H9 (cell line): ENCODE measurements at regions not wholly inside any gene's neighbourhood (a gene's known extent, or its start where the extent isn't known, plus 50 kb on each side); places are given as distances from the start of the nearest gene placed in this dataset.

Experiments
- DNase-seq: peaks from one replicate; pipeline ENCODE4 v3.0.0-alpha.2; 2017
- H2AFZ ChIP-seq: one replicate; pipeline ENCODE4 v1.6.1; 2013; ENCODE audit warnings: mild to moderate bottlenecking, low read length, control low read depth, moderate library complexity
- H2AK5ac ChIP-seq: 2 replicates; pipeline ENCODE4 v1.6.1; 2013; ENCODE audit warnings: low read length, control low read depth, mixed read lengths; ENCODE audit not compliant: insufficient read length
- H2BK120ac ChIP-seq: one replicate; pipeline ENCODE4 v1.6.1; 2013; ENCODE audit warnings: low read depth, mild to moderate bottlenecking, low read length, control low read depth, inconsistent platforms; ENCODE audit not compliant: poor library complexity, severe bottlenecking
- H2BK12ac ChIP-seq: 2 replicates; pipeline ENCODE4 v1.6.1; 2013; ENCODE audit warnings: low read length, control low read depth, mixed read lengths, low read depth; ENCODE audit not compliant: insufficient read length
- H2BK15ac ChIP-seq: 2 replicates; pipeline ENCODE4 v1.6.1; 2013; ENCODE audit warnings: low read depth, low read length, control low read depth
- H2BK20ac ChIP-seq: one replicate; pipeline ENCODE4 v1.6.1; 2013; ENCODE audit warnings: low read depth, mild to moderate bottlenecking, low read length, control low read depth, inconsistent platforms; ENCODE audit not compliant: poor library complexity, severe bottlenecking
- H2BK5ac ChIP-seq: 2 replicates; pipeline ENCODE4 v1.6.1; 2013; ENCODE audit warnings: low read length, control low read depth, mixed read lengths; ENCODE audit not compliant: insufficient read length
- H3K14ac ChIP-seq: 2 replicates; pipeline ENCODE4 v1.6.1; 2013; ENCODE audit warnings: low read length, control low read depth; ENCODE audit not compliant: insufficient read depth
- H3K18ac ChIP-seq: 2 replicates; pipeline ENCODE4 v1.6.1; 2013; ENCODE audit warnings: low read depth, mild to moderate bottlenecking, mixed read lengths, low read length, control low read depth; ENCODE audit not compliant: insufficient read length
- H3K23ac ChIP-seq: 2 replicates; pipeline ENCODE4 v1.6.1; 2013; ENCODE audit warnings: low read length, control low read depth, mixed read lengths, low read depth; ENCODE audit not compliant: insufficient read length
- H3K23me2 ChIP-seq: 2 replicates; pipeline ENCODE4 v1.6.1; 2013; ENCODE audit warnings: low read depth, mild to moderate bottlenecking, mixed read lengths, low read length, control low read depth; ENCODE audit not compliant: insufficient read length, poor library complexity, severe bottlenecking
- H3K27ac ChIP-seq: 2 replicates; pipeline ENCODE4 v1.5.1; 2013; ENCODE audit warnings: low read length, control low read depth, mixed read lengths, low read depth; ENCODE audit not compliant: insufficient read length
- H3K27me3 ChIP-seq: 2 replicates; pipeline ENCODE4 v1.6.1; 2013; ENCODE audit warnings: low read length, control low read depth, inconsistent platforms; ENCODE audit not compliant: insufficient read depth
- H3K4ac ChIP-seq: 2 replicates; pipeline ENCODE4 v1.6.1; 2013; ENCODE audit warnings: low read depth, mild to moderate bottlenecking, control low read depth, inconsistent platforms, low read length, moderate library complexity
- H3K4me1 ChIP-seq: 2 replicates; pipeline ENCODE4 v1.6.1; 2013; ENCODE audit warnings: low read length, control low read depth, inconsistent platforms; ENCODE audit not compliant: insufficient read depth
- H3K4me2 ChIP-seq: 2 replicates; pipeline ENCODE4 v1.6.1; 2013; ENCODE audit warnings: low read length, control low read depth, mixed read lengths; ENCODE audit not compliant: insufficient read length, insufficient read depth
- H3K56ac ChIP-seq: 2 replicates; pipeline ENCODE4 v1.6.1; 2013; ENCODE audit warnings: low read depth, mild to moderate bottlenecking, mixed read lengths, low read length, control low read depth; ENCODE audit not compliant: insufficient read length
- H3K79me1 ChIP-seq: 2 replicates; pipeline ENCODE4 v1.6.1; 2013; ENCODE audit warnings: low read depth, mild to moderate bottlenecking, moderate library complexity, low read length, control low read depth, inconsistent platforms; ENCODE audit not compliant: insufficient read depth, poor library complexity, severe bottlenecking
- H3K79me2 ChIP-seq: 2 replicates; pipeline ENCODE4 v1.6.1; 2013; ENCODE audit warnings: low read length, control low read depth, inconsistent platforms; ENCODE audit not compliant: insufficient read depth
- H3K9ac ChIP-seq: 2 replicates; pipeline ENCODE4 v1.6.1; 2013; ENCODE audit warnings: low read length, control low read depth, mixed read lengths; ENCODE audit not compliant: insufficient read length; ENCODE audit errors: extremely low read depth
- H3K9me3 ChIP-seq: one replicate; pipeline ENCODE4 v1.6.1; 2013; ENCODE audit warnings: low read depth, low read length, inconsistent platforms; ENCODE audit not compliant: control insufficient read depth
- H3T11ph ChIP-seq: one replicate; pipeline ENCODE4 v1.6.1; 2013; ENCODE audit warnings: mild to moderate bottlenecking, low read length, control low read depth, inconsistent platforms
- H4K20me1 ChIP-seq: one replicate; pipeline ENCODE4 v1.6.1; 2013; ENCODE audit not compliant: control insufficient read depth, insufficient read length, insufficient read depth
- H4K5ac ChIP-seq: 2 replicates; pipeline ENCODE4 v1.6.1; 2013; ENCODE audit warnings: low read depth, mild to moderate bottlenecking, mixed read lengths, low read length, control low read depth; ENCODE audit not compliant: insufficient read length
- H4K8ac ChIP-seq: replicated peaks from 2 replicates; pipeline ENCODE4 v1.6.1; 2013; ENCODE audit warnings: low read length, control low read depth, mixed read lengths, low read depth; ENCODE audit not compliant: insufficient read length
- H4K91ac ChIP-seq: 2 replicates; pipeline ENCODE4 v1.6.1; 2013; ENCODE audit warnings: low read depth, mild to moderate bottlenecking, moderate library complexity, mixed read lengths, low read length, control low read depth; ENCODE audit not compliant: insufficient read length
- H3K27ac Mint-ChIP-seq, 3 experiments: 2 replicates in 2 of 3; 3 replicates in 1 of 3; pipeline ENCODE4 v1.8.0; 2020 to 2021; ENCODE audit warnings: mixed read lengths in 3 of 3, mild to moderate bottlenecking in 1 of 3, moderate library complexity in 1 of 3
- H3K27me3 Mint-ChIP-seq: 2 replicates; pipeline ENCODE4 v1.8.0; 2021; ENCODE audit warnings: low read depth, mild to moderate bottlenecking, moderate library complexity, mixed read lengths
- H3K36me3 Mint-ChIP-seq, 3 experiments: 2 replicates in 2 of 3; 3 replicates in 1 of 3; pipeline ENCODE4 v1.8.0; 2020 to 2021; ENCODE audit warnings: low read depth in 3 of 3, mixed read lengths in 3 of 3; ENCODE audit not compliant: insufficient read depth in 1 of 3
- H3K4me1 Mint-ChIP-seq, 2 experiments: 2 replicates each; pipeline ENCODE4 v1.8.0; 2020; ENCODE audit warnings: mixed read lengths in 2 of 2
- H3K4me3 Mint-ChIP-seq, 2 experiments: 2 replicates in 1 of 2; 3 replicates in 1 of 2; pipeline ENCODE4 v1.8.0; 2020 to 2021; ENCODE audit warnings: mild to moderate bottlenecking in 2 of 2, mixed read lengths in 2 of 2, moderate library complexity in 1 of 2
- H3K9me3 Mint-ChIP-seq, 2 experiments: 2 replicates in 1 of 2; 3 replicates in 1 of 2; pipeline ENCODE4 v1.8.0; 2020; ENCODE audit warnings: mild to moderate bottlenecking in 2 of 2, mixed read lengths in 2 of 2, moderate library complexity in 1 of 2
- CTCF ChIP-seq: fragments of 200-600 bp; sonication (generic); conservative IDR thresholded peaks from 3 replicates; pipeline ENCODE4 v1.8.0; 2021; ENCODE audit warnings: antibody characterized with exemption, mild to moderate bottlenecking
- WGBS: extraction: QIAGEN DNeasy Blood & Tissue Kit; methylation state at CpG from one replicate; pipeline ENCODE4 v1.1.7; 2013; ENCODE audit warnings: missing lambda C conversion rate, low lambda C conversion rate, mixed read lengths; ENCODE audit not compliant: insufficient read length; ENCODE audit errors: extremely low coverage; 5-methylcytosine and 5-hydroxymethylcytosine counted together

- Histone ChIP-seq H2BK12ac (no peak overlapping the region), H2BK20ac (no peak overlapping the region), H3K4ac (no peak overlapping the region), H3K27ac (no peak overlapping the region), H2BK15ac (no peak overlapping the region), H2BK120ac (no peak overlapping the region), H4K5ac (no peak overlapping the region), H2AK5ac (no peak overlapping the region), H3K9me3 (no peaks in the 10 kb centered on the region), H2BK5ac (no peak overlapping the region), H3K79me1 (no peaks in the 10 kb centered on the region), H3K9ac (no peak overlapping the region), H4K20me1 (no peaks in the 10 kb centered on the region), H2AFZ (no peak overlapping the region), H3K14ac (no peak overlapping the region), H3K4me1 (no peaks in the 10 kb centered on the region), H4K91ac (no peak overlapping the region), H4K8ac (no peak overlapping the region), H3K4me2 (no peak overlapping the region), H3K18ac (no peak overlapping the region), H3K27me3 (no peaks in the 10 kb centered on the region), H3K23me2 (no peaks in the 10 kb centered on the region), H3T11ph (no peak overlapping the region), H3K56ac (no peak overlapping the region), H3K79me2 (no peaks in the 10 kb centered on the region), H3K23ac (no peak overlapping the region)
- Mint-ChIP-seq H3K27ac (no peak overlapping the region), H3K27me3 (no peaks in the 10 kb centered on the region), H3K4me1 (peaks cover 0 to 6% of the 10 kb centered on the region in 2 experiments; a peak in 2 of 4 replicates), H3K36me3 (peaks cover 0 to 19% (median 11%) of the 10 kb centered on the region in 3 experiments; a peak in 6 of 7 replicates), H3K4me3 (no peak overlapping the region), H3K9me3 (peaks cover 16 to 17% of the 10 kb centered on the region in 2 experiments; a peak in 4 of 5 replicates)
- no peak for DNase-seq
- no CpG with 5 or more reads among the region's 1 CpG for WGBS
- TF ChIP-seq CTCF, result no peak
Observed at GRCh38 chr13:85166891-85167290, 632.3 kb downstream of the SLITRK6 start.
